Left ventricle myocardium superior (tissue), 1 donor: ENCODE measurements at regions not wholly inside any gene's neighbourhood (a gene's known extent, or its start where the extent isn't known, plus 50 kb on each side); places are given as distances from the start of the nearest gene placed in this dataset.
"Not testable (repeated sequence)": the region's sequence is repeated elsewhere in the genome, so short reads cannot be mapped to it uniquely, and the experiment has no call there.

Experiments
- ATAC-seq: fragments of 200-7000 bp; cut with Tn5 transposase; one replicate; pipeline ENCODE4 v1.9.1; 2020; ENCODE audit warnings: mild to moderate bottlenecking, moderate library complexity
- DNase-seq: peaks from one replicate; pipeline ENCODE4 v3.0.0-alpha.2; 2020
- intact Hi-C: fragments of 100-400 bp; cut with micrococcal nuclease; formaldehyde crosslinking; loops from one replicate; pipeline ENCODE4 v1.11.0; 2022
- donor health status: DM: no; HTN: yes; CAD: no; lungs with severe emphysema.

- DNase-seq: no peak
- intact Hi-C loops: no loop called here
- no peak for ATAC-seq
Observed at GRCh38 chrX:63475200-63475599, 124.1 kb upstream of the SPIN4 start.

GRCh38 chrX:63471004-63471403 is 119.9 kb upstream of the SPIN4 start:
- intact Hi-C loops: no loop called here
- ATAC-seq (no peak), DNase-seq (no peak)

- intact Hi-C loops: no loop called here
- no peak for ATAC-seq
- DNase-seq: no peak
Observed at GRCh38 chrX:63470506-63470905, 119.4 kb upstream of the SPIN4 start.

GRCh38 chrX:63466690-63467089 is 115.6 kb upstream of the SPIN4 start:
- ATAC-seq: no peak
- intact Hi-C loops: no loop called here

GRCh38 chrX:63458981-63459380 is 107.8 kb upstream of the SPIN4 start:
- intact Hi-C loops: no loop called here
- DNase-seq (no peak), ATAC-seq (no peak)

More at GRCh38 chrX:63466690-63467089, 115.6 kb upstream of the SPIN4 start:
- no peak for DNase-seq

DNA sequence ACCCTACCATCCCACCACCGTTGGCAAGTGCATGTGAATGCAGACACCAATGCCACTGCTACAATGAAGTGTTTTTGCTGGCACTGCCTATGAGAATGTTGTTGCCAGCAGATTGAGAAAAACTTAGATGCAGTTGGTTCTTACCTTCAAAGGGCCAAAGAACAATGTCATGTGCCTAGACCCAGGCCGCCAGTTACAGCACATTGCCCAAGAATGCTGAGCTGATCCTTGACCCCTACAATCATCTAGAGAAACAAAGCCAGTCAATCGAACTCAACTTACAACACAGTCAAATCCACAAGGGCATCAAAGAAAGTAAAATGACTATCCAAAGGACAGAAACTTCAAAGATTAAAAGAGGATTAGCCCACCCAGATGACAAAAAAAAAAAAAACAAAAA is 102.4 kb upstream of the SPIN4 start:
- ATAC-seq (no peak), DNase-seq (no peak)
- intact Hi-C loops: no loop called here

GRCh38 chrX:63441717-63442116 is 90.6 kb upstream of the SPIN4 start:
- no peak for ATAC-seq
- DNase-seq: no peak
- intact Hi-C loops: no loop called here

GRCh38 chrX:63439580-63439979 is 88.4 kb upstream of the SPIN4 start:
- ATAC-seq: no peak
- DNase-seq: no peak
- intact Hi-C loops: no loop called here

GRCh38 chrX:63436865-63437264 is 85.7 kb upstream of the SPIN4 start:
- DNase-seq (no peak), ATAC-seq (no peak)
- intact Hi-C loops: no loop called here

DNA sequence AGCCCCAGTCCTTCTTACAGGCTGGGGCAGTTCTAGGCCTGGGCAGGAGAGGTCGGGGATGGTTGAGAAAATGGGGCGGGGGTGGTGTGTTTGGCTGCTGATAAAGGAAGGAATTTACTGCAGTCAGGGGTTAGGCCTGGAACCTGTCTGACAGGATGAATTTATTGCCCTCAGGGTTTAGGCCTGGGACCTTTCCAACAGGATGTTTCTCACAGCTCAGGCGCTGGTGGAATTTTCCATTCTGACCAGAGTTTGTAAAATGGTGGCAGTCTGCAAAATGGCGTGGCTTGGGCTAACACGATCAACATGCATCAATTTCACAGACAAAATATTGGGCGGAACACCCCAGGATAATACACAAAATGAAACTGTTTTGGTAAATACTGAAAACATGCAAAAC is 83.5 kb upstream of the SPIN4 start:
- intact Hi-C loops: no loop called here
- DNase-seq: no peak
- no peak for ATAC-seq

DNA sequence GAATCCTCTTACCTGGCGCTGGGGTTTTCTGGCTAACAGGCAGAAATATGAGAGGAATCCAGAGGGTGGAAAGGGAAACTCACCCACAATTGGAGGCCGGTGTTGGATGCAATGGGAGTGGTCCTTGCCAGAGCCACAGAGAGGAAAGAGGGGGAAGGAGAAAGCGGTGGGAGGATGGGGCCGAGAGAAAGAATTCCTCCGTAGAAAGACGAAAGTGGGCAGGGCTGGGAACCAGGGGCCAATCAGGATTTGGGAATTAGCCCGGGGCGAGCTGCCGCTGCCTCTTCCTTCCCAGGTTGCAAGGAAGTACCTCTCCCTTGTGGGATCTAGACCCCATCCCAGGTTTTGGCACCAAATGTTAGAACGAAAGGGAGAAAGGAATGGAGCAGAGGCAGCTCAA is 83.1 kb upstream of the SPIN4 start:
- ATAC-seq (no peak), DNase-seq (no peak)
- intact Hi-C loops: no loop called here

DNA sequence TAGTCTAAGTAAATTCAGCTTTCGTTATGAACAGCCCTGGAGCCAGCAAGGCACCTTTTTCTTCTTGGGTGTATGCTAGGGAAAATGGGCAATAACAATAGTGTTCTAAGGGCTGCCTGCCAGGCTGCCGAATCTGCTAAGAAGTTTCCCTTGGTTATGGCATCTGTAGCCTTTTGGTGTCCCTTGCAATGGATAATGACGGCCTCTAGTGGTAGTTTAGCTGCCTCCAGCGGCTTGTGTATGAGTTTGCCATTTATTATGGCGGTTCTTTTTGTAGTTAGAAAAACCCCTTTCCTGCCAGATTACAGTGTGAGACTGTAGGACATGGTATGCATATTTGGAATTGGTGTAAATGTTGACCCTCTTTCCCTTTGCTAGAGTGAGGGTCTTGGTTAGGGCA is 78.9 kb upstream of the SPIN4 start:
- intact Hi-C loops: no loop called here
- ATAC-seq (no peak), DNase-seq (no peak)

- DNase-seq (no peak), ATAC-seq (no peak)
- intact Hi-C loops: no loop called here
Observed at GRCh38 chrX:63428348-63428747, 77.2 kb upstream of the SPIN4 start.

- ATAC-seq (no peak), DNase-seq (no peak)
- intact Hi-C loops: no loop called here
Observed at GRCh38 chrX:63426519-63426918, 75.4 kb upstream of the SPIN4 start.

- intact Hi-C loops: no loop called here
- ATAC-seq: no peak
- DNase-seq: no peak
Observed at GRCh38 chrX:63424063-63424462, 72.9 kb upstream of the SPIN4 start.

- intact Hi-C loops: no loop called here
Observed at GRCh38 chrX:63421411-63421810, 70.3 kb upstream of the SPIN4 start.

DNA sequence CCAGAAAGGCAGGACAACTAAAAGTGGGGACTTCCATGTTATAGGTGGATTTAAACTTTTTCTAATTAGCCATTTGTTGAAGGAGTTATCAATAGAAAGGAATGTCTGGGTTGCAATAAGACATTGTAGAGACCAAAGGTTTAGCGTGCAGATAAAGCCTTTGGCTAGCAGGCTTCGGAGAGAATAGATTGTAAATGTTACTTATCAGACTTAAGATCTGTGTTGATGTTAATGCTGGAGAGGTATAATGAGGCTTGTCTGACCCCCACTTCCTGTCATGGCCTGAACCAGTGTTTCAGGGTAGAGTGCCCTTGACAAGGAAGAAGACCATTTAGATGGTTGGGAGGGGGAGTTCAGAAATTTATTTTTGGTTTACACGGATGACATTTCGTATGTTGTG is 67.1 kb upstream of the SPIN4 start:
- ATAC-seq (no peak), DNase-seq (no peak)
- intact Hi-C loops: no loop called here

More at GRCh38 chrX:63421411-63421810, 70.3 kb upstream of the SPIN4 start:
- DNase-seq (no peak), ATAC-seq (no peak)

- DNase-seq (no peak), ATAC-seq (no peak)
- intact Hi-C loops: no loop called here
Observed at GRCh38 chrX:63417649-63418048, 66.5 kb upstream of the SPIN4 start.

DNA sequence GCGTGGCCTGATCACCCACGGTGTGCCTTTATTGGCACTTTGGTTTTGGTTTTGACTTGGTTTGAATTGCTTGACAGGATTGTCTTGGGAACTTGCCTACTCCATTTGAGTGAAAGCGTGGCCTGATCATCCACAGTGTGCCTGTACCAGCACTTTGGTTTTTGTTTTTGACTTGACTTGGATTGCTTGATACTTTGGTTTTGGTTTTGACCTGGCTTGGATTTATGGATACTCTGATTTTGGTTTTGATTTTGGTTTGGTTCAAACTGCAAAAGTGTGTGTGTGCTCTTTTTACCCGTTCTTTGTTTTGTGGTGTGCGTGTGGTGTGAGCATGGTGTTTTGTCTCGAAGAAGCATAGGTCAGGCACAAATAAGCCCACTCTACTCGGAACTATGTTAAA is 58.8 kb upstream of the SPIN4 start:
- DNase-seq, intact Hi-C loops, ATAC-seq: not testable (repeated sequence)

- ATAC-seq (no peak), DNase-seq (no peak)
- intact Hi-C loops: no loop called here
Observed at GRCh38 chrX:63408050-63408449, 56.9 kb upstream of the SPIN4 start.

DNA sequence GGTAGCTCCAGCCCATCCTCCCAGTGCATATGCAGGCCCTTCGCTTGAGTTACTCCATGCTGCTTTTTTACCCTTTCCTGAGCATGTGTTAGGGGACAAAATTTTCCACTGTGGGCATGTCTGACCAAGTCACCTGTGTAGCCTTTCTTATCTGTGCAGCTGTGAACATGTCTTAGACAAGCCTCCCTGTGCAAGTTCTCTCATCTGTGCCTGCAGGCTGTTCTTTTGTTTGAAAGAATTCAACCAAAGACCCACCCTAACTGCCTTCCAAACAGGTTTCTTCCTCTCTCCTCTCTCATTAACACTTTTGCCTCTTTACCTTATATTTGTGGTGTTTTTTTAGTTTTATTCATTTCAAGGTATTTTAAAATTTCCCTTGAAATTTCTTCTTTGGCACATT is 53.2 kb upstream of the SPIN4 start:
- ATAC-seq (no peak), DNase-seq (no peak)
- intact Hi-C loops: no loop called here

- ATAC-seq (no peak), DNase-seq (no peak)
- intact Hi-C loops: no loop called here
Observed at GRCh38 chrX:63402106-63402505, 51.0 kb upstream of the SPIN4 start.
